NCI-H1694 (cell line): ENCODE measurements at regions not wholly inside any gene's neighbourhood (a gene's known extent, or its start where the extent isn't known, plus 50 kb on each side); places are given as distances from the start of the nearest gene placed in this dataset.
"Not testable (repeated sequence)": the region's sequence is repeated elsewhere in the genome, so short reads cannot be mapped to it uniquely, and the experiment has no call there.

Experiments used
- DNase-seq: peaks from one replicate; lab custom pipeline; 2025; lab: John Stamatoyannopoulos, UW

DNA sequence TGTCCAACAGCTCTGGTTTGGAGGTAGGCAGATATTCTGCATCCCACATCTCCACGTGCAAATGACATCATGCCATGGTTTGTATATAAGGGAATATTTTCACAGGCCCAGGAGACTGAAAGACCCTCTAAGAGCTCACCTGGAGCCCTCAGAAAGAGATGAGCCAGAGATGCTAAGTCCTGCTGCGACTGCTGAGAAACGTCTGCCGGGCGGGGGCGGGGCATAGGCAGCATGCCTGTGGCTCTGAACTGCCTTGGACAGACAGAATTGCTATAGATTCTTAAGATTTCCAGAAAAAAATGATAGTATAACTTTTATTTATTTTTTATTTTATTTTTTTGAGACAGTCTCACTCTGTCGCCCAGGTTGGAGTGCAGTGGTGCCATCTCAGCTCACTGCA lies 64.2 kb upstream of the METTL9 start:
- DNase-seq, result not testable (repeated sequence)

DNA sequence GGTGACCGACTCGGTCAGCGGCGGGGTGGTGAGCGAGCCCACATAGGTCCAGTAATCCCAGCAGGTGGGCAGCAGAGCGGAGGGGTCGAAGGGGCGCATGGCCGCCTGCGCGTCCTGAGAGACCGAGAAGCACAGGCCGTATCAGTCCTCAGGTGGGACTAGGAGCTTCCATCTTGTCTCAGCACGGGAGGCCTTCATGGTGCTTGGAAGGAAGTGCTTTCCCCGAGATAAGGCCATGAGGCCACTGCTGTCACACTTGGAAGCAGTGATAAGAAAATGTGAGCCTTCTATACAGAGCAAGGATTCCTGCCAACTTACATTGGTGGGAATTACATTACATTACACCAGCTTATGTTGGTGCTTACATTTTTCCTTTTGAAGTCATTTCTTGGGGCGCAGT lies 62.6 kb upstream of the METTL9 start:
- DNase-seq, result not testable (repeated sequence)

DNA sequence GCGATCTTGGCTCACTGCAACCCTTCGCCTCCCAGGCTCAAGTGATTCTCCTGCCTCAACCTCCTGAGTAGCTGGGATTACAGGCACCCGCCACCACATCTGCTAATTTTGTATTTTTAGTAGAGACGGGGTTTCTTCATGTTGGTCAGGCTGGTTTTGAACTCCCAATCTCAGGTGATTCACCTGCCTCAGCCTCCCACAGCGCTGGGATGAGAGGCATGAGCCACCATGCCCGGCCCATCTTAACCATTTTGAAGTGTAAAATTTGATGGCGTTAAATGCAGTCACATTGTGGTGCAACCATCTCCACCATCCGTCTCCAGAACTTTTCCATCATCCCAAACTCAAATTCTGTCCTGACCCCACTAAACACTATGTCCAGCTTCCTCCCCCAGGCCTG lies 61.8 kb upstream of the METTL9 start:
- not testable (repeated sequence) for DNase-seq

DNA sequence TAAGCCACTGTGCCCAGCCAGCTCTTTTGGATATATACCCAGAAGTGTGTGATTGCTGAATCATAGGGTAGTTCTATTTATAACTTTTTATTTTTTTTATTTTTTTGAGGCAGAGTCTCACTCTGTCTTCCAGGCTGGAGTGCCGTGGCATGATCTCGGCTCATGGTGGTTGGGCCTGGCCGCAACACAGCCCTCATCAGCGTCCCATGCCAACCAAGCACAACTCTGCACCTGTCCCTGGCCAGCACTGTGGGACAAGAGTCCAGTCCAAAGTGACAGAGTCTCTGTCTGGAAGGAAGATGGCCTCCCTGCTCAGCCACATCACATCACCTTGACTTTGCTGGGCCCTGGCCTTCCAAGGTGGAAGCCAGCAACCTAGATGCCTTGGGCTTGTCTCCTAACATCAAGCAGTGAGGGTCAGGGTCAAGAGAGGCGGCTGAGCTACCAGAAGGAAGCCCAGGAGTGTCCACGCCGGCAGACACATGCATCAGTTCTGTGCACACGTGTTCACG lies 60.2 kb upstream of the METTL9 start:
- not testable (repeated sequence) for DNase-seq

DNA sequence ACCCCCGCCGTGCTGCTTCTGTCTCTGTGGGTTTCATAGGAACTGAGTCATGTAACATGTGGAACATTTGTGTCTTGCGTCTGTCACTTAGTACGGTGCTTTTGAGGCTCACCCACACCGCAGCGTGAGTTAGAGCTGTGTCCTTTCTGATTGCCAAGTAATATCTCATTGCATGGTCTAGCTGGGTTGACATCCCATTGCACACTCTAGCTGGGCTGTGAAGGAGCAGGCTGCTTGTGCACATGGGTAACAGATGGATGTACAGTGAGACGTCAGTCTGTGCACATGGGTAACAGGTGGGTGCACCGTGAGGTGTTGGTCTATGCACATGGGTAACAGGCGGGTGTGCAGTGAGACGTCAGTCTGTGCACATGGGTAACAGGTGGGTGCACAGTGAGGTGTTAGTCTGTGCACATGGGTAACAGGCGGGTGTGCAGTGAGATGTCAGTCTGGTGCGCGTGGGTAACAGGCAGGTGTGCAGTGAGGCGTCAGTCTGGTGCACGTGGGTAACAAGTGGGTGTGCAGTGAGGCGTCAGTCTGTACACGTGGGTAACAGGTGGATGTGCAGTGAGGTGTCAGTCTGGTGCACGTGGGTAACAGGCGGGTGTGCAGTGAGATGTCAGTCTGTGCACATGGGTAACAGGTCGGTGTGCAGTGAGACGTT lies 58.5 kb upstream of the METTL9 start:
- DNase-seq, result not testable (repeated sequence)

DNA sequence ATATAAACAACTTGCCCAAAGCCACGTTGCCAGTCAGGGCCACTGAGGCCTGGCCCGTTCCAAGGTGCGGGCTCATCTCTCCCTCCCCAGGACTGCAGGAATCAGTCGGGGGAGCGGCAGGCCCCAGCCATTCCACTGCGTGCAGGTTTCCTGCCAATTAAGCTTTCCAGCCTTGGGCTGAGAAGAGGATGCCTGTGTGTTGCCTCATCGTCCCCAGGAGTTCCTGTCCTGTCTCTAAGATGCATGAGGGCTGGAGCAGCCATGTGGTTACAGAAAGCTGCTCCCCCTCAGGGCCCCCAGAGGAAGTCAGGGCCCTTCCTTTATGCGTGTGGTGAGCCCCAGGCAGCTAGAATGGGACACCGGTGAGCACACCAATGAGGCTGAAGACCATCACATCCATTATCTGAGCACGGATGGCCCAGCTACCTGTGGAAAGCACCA lies 57.7 kb upstream of the METTL9 start:
- not testable (repeated sequence) for DNase-seq

DNA sequence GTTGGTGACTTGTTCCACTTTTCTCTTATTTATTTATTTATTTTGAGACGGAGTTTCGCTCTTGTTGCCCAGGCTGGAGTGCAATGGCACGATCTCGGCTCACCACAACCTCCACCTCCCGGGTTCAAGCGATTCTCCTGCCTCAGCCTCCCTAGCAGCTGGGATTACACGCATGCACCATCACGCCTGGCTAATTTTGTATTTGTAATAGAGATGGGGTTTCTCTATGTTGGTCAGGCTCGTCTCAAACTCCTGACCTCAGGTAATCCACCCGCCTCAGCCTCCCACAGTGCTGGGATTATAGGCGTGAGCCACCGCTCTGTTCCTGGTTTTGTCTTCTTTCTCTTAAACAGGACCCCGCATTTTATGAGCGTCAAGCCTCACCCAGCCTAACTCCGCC lies 57.3 kb upstream of the METTL9 start:
- not testable (repeated sequence) for DNase-seq

DNA sequence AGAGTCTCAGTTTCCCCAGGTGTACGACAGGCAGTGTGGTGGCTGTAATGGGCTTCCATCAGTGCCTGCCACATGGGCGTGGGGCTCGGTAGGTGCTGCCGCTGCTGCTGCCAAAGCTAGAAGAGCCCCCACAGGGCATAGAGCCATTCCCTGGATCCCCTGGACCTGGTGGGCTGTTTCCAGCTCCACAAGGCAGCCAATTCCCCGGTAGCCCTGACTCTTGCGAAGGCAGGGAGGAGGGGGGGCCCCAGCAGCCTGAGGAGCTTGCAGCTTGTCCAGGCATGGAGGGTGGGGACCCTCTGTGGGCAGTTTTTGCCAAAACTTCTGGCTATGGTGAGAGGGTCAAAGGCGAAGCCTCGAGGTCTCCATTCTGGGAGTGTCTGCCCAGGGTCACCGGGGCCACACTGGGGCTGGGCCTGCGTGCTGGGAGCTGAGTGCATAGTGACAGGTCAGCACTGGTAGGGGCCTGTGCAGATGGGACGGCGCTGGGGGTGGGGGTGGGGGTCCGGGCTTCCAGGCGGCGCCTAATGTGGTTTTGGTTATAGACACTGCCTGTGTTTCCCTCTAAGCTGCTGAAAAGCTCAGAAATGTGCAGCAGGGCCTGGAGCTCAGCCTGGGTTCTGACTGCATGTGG lies 56.8 kb upstream of the METTL9 start:
- not testable (repeated sequence) for DNase-seq

DNA sequence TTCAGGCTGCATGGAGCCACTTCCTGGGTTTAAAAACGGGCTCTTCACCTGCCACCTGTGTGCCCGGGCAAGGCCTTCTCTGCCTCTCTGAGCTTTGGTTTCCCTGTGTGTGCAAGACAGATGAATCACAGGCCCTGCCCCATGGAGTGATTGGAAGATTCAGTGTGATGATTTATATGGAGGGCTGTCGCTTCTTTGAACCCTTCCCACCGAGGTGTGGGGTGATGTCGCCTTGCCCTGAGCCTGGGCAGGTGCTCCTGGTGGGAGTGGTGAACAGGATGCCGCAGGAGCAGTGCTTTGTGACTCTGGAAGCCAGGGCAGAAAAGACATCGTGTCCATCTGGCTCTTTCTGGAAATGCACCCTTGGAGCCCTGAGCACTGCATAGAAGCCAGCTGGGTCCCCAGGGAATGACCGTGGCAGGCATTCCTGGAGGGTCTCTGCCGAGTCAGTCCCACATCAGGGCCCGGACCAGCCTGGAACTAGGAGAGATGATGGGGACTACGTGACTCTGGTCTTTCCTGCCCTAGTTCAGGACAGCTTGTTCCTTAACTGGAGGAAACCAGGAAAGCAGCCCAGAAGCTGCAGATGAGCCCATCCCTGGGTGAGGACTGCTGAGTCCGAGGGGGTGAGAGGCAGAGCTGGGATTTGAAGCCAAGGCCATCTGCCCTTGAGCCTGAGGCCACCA lies 56.1 kb upstream of the METTL9 start:
- not testable (repeated sequence) for DNase-seq

DNA sequence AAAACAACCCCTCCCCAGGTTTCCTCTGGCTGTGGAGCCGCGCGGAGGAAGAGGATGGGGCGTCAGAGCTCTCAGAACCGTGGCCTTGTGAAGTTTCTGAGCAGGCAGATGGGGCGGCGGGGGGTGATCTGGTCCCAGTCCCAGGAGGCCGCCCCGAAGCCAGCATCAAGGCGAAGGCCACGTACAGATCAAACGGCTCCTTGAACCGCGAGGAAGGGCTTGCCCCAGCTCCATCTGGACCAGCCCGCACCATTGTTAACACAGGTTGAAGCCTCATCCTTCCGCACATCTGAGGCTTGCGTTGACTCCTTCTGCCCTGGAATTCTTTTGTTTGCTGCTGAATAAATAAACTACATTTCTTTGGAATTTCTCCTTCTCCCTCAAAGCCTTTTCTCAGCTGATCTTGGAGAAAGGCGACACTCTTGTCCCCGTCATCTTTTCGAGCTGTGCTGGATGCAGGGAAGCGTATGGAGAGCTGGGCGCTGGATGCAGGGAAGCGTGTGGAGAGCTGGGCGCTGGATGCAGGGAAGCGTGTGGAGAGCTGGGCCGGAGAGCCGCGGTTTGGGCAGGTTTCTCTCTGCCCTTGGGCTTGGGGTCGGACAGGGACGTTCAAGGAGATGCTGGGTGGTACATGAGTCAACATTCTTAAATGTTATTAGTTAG lies 53.6 kb upstream of the METTL9 start:
- not testable (repeated sequence) for DNase-seq

DNA sequence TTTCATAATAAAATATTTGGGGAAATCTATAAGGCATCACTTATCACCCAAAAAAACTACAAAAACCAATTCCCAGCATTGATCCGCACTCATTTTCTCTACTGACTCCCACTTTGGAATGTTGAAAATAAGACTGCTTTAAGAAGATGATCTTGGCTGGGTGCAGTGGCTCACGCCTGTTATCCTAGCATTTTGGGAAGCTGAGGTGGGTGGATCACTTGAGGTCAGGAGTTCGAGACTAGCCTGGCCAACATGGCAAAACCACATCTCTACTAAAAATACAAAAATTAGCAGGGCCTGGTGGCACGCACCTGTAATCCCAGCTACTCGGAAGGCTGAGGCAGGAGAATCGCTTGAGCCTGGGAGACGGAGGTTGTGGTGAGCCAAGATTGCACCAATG lies 50.0 kb upstream of the METTL9 start:
- DNase-seq, result not testable (repeated sequence)
